ENCODE measurements at regions not wholly inside any gene's neighbourhood (a gene's known extent, or its start where the extent isn't known, plus 50 kb on each side); places are given as distances from the start of the nearest gene placed in this dataset.

DNA sequence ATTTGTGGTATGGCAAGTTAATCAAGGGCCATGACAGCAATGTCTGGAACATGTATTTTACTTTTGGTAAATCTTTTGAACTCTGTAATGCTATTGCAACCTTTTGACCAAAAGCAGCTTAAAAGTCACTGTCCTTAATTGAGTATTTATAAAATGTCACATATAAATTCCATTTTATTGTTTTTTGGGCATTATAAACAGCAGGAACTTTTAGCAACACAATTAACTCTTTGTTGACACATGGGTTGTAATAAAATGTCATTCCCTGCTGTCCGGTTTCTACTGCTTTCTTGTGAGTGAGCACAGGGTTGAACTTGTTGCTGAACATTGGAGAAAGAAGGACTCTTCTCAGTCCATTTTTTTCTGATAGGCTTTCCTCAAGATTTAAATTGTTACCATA is 1923.1 kb downstream of the PCDH9 start:
- Histone ChIP-seq H4K20me1 (ENCODE audit: insufficient read depth, low read length) (no peaks in the 10 kb centered on the region), H3K9me3 (replicated peaks; ENCODE audit: insufficient read depth, low read length) (no peaks in the 10 kb centered on the region), H3K9me2 (replicated peaks; ENCODE audit: insufficient read depth, low read length) (no peaks in the 10 kb centered on the region), H3K4me2 (ENCODE audit: low read depth, low read length) (no peak overlapping the region), H3K4me1 (ENCODE audit: low read length) (no peaks in the 10 kb centered on the region), H2AFZ (ENCODE audit: low read length) (no peak overlapping the region), H3K9ac (ENCODE audit: low read length) (no peak overlapping the region), H3K79me2 (ENCODE audit: low read length) (no peaks in the 10 kb centered on the region), H3K27ac (ENCODE audit: low read length) (no peak overlapping the region), H3K36me3 (replicated peaks; ENCODE audit: insufficient read depth, low read length) (no peaks in the 10 kb centered on the region), H3F3A (ENCODE audit: insufficient read depth, low read length) (no peaks in the 10 kb centered on the region), H3K27me3 (replicated peaks; ENCODE audit: insufficient read depth, low read length) (no peaks in the 10 kb centered on the region), H3K4me3 (ENCODE audit: low read length) (no peak overlapping the region)
- no peak for TF ChIP-seq EZH2phosphoT487 (IDR thresholded peaks at IDR 0.05; ENCODE audit: low read length)
- TF ChIP-seq EZH2 (optimal IDR thresholded peaks at IDR 0.05; ENCODE audit: low read depth, low read length): no peak
- TF ChIP-seq, protein P1, sequence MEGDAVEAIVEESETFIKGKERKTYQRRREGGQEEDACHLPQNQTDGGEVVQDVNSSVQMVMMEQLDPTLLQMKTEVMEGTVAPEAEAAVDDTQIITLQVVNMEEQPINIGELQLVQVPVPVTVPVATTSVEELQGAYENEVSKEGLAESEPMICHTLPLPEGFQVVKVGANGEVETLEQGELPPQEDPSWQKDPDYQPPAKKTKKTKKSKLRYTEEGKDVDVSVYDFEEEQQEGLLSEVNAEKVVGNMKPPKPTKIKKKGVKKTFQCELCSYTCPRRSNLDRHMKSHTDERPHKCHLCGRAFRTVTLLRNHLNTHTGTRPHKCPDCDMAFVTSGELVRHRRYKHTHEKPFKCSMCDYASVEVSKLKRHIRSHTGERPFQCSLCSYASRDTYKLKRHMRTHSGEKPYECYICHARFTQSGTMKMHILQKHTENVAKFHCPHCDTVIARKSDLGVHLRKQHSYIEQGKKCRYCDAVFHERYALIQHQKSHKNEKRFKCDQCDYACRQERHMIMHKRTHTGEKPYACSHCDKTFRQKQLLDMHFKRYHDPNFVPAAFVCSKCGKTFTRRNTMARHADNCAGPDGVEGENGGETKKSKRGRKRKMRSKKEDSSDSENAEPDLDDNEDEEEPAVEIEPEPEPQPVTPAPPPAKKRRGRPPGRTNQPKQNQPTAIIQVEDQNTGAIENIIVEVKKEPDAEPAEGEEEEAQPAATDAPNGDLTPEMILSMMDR (IDR thresholded peaks at IDR 0.05; ENCODE audit: low read length): no peak
- DNase-seq: no peak

DNA sequence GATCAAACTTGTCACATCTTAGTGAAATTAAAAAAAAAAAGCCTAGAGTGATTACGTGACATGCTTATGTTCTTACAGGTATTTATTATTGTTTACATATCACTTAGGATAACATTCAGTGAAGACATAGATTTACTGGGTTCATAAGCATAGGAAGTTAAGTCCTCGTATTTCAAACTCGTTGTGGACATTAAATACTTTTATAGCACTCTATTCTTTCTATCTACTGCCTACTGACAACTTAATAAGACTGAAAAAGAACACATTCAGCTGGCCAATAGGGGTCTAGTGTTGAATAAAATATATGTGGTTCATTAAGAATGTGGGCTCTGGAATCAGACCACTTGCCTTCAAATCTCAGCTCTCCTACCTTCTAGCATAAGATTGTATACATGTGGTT is 1927.4 kb downstream of the PCDH9 start:
- no peaks in the 10 kb centered on the region for H3K9me3 ChIP-seq (replicated peaks; ENCODE audit: insufficient read depth, low read length)
- H3K9ac ChIP-seq (ENCODE audit: low read length): no peak overlapping the region
- TF ChIP-seq EZH2phosphoT487 (IDR thresholded peaks at IDR 0.05; ENCODE audit: low read length): no peak
- H3K4me2 ChIP-seq (ENCODE audit: low read depth, low read length): no peak overlapping the region
- no peak overlapping the region for H2AFZ ChIP-seq (ENCODE audit: low read length)
- H4K20me1 ChIP-seq (ENCODE audit: insufficient read depth, low read length): no peaks in the 10 kb centered on the region
- H3F3A ChIP-seq (ENCODE audit: insufficient read depth, low read length): no peaks in the 10 kb centered on the region
- no peaks in the 10 kb centered on the region for H3K9me2 ChIP-seq (replicated peaks; ENCODE audit: insufficient read depth, low read length)
- H3K4me3 ChIP-seq (ENCODE audit: low read length): no peak overlapping the region
- no peaks in the 10 kb centered on the region for H3K27me3 ChIP-seq (replicated peaks; ENCODE audit: insufficient read depth, low read length)
- no peak overlapping the region for H3K27ac ChIP-seq (ENCODE audit: low read length)
- no peak for DNase-seq
- H3K79me2 ChIP-seq (ENCODE audit: low read length): no peaks in the 10 kb centered on the region
- H3K4me1 ChIP-seq (ENCODE audit: low read length): no peaks in the 10 kb centered on the region
- no peaks in the 10 kb centered on the region for H3K36me3 ChIP-seq (replicated peaks; ENCODE audit: insufficient read depth, low read length)

DNA sequence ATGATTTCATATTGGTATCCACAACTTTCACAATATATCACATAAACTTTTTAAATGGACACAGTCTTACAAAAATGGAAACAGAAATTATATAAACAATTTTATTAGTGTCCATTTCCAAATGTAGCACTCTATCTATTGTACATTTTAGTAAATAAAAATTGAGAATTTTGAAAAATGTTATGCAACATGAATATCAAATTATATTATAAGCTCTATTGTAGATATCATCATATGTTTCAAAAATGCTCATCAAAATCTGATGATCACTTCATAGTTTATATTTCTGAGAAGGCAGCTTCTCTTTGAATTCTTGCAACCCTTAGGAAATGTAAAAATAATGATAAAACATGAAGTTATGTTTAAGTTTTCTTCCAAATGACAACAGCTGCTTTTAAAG is 1928.6 kb downstream of the PCDH9 start:
- Histone ChIP-seq H3K79me2 (ENCODE audit: low read length) (no peaks in the 10 kb centered on the region), H3K27me3 (replicated peaks; ENCODE audit: insufficient read depth, low read length) (no peaks in the 10 kb centered on the region), H4K20me1 (ENCODE audit: insufficient read depth, low read length) (no peaks in the 10 kb centered on the region), H3K4me1 (ENCODE audit: low read length) (no peaks in the 10 kb centered on the region), H3K4me3 (ENCODE audit: low read length) (no peak overlapping the region), H3K9me2 (replicated peaks; ENCODE audit: insufficient read depth, low read length) (no peaks in the 10 kb centered on the region), H3K36me3 (replicated peaks; ENCODE audit: insufficient read depth, low read length) (no peaks in the 10 kb centered on the region), H3K27ac (ENCODE audit: low read length) (no peak overlapping the region), H2AFZ (ENCODE audit: low read length) (no peak overlapping the region), H3K9me3 (replicated peaks; ENCODE audit: insufficient read depth, low read length) (no peaks in the 10 kb centered on the region), H3K4me2 (ENCODE audit: low read depth, low read length) (no peak overlapping the region), H3F3A (ENCODE audit: insufficient read depth, low read length) (no peaks in the 10 kb centered on the region), H3K9ac (ENCODE audit: low read length) (no peak overlapping the region)
- no peak for DNase-seq
- TF ChIP-seq, protein P1 (IDR thresholded peaks at IDR 0.05; ENCODE audit: low read length): no peak
- TF ChIP-seq EZH2phosphoT487 (IDR thresholded peaks at IDR 0.05; ENCODE audit: low read length): no peak

DNA sequence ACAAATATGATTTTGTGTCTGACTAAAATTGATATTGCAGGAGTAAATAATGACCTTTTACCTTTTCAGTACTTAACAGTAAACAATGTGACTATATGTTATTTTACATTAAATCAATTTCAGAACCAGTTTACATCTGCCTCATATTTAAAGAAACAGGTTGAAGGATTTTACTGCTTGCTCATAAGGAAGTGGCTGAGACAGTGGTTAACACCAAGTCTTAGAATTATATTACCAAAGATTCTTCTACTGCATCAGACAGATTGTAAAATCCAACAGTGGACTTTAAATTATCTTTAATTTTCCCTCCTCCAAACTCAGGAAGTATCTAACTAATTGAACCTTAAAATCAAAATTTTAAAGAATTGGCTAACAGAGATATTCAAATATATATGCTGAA is 1929.9 kb downstream of the PCDH9 start:
- TF ChIP-seq, protein P1 (IDR thresholded peaks at IDR 0.05; ENCODE audit: low read length): no peak
- TF ChIP-seq EZH2phosphoT487 (IDR thresholded peaks at IDR 0.05; ENCODE audit: low read length) (no peak), EZH2 (optimal IDR thresholded peaks at IDR 0.05; ENCODE audit: low read depth, low read length) (no peak)
- no peaks in the 10 kb centered on the region for H4K20me1 ChIP-seq (ENCODE audit: insufficient read depth, low read length)
- no peak for DNase-seq
- no peaks in the 10 kb centered on the region for H3K9me2 ChIP-seq (replicated peaks; ENCODE audit: insufficient read depth, low read length)
- no peak overlapping the region for H2AFZ ChIP-seq (ENCODE audit: low read length)
- H3F3A ChIP-seq (ENCODE audit: insufficient read depth, low read length): no peaks in the 10 kb centered on the region
- H3K4me1 ChIP-seq (ENCODE audit: low read length): no peaks in the 10 kb centered on the region
- H3K9ac ChIP-seq (ENCODE audit: low read length): no peak overlapping the region
- H3K4me3 ChIP-seq (ENCODE audit: low read length): no peak overlapping the region
- H3K4me2 ChIP-seq (ENCODE audit: low read depth, low read length): no peak overlapping the region
- H3K27ac ChIP-seq (ENCODE audit: low read length): no peak overlapping the region
- H3K27me3 ChIP-seq (replicated peaks; ENCODE audit: insufficient read depth, low read length): no peaks in the 10 kb centered on the region
- no peaks in the 10 kb centered on the region for H3K79me2 ChIP-seq (ENCODE audit: low read length)
- no peaks in the 10 kb centered on the region for H3K36me3 ChIP-seq (replicated peaks; ENCODE audit: insufficient read depth, low read length)
- no peaks in the 10 kb centered on the region for H3K9me3 ChIP-seq (replicated peaks; ENCODE audit: insufficient read depth, low read length)

All from MM.1S (cell line).